ENCODE measurements at regions not wholly inside any gene's neighbourhood (a gene's known extent, or its start where the extent isn't known, plus 50 kb on each side); places are given as distances from the start of the nearest gene placed in this dataset.

DNA sequence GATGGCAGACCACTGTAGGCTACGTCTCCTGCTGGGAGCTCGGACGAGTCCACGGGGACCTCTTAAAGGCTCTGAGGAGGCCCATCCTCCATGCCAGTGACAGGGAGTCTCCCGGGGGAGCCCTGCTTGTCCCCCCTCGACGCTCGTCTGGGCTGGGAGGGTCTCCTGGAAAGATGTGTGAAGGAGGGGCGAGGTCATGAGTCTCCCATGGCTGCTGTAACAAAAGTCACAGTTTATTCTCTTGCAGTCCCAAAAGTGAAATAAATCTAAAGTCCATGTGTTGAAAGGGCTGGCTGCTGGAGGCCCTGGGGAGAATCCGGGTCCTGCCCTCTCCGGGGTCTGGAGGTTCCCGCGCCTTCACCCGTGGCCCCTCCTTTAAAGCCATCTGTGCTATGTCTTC, 67.1 kb upstream of the GATA5 start:
- no peak for ATAC-seq
- Mint-ChIP-seq H3K9me3 (peaks cover 0 to 5% of the 10 kb centered on the region in 2 donors), H3K27ac (no peak overlapping the region), H3K36me3 (no peaks in the 10 kb centered on the region)
- no peak for DNase-seq (ENCODE audit: low spot score in 2 of 2)

DNA sequence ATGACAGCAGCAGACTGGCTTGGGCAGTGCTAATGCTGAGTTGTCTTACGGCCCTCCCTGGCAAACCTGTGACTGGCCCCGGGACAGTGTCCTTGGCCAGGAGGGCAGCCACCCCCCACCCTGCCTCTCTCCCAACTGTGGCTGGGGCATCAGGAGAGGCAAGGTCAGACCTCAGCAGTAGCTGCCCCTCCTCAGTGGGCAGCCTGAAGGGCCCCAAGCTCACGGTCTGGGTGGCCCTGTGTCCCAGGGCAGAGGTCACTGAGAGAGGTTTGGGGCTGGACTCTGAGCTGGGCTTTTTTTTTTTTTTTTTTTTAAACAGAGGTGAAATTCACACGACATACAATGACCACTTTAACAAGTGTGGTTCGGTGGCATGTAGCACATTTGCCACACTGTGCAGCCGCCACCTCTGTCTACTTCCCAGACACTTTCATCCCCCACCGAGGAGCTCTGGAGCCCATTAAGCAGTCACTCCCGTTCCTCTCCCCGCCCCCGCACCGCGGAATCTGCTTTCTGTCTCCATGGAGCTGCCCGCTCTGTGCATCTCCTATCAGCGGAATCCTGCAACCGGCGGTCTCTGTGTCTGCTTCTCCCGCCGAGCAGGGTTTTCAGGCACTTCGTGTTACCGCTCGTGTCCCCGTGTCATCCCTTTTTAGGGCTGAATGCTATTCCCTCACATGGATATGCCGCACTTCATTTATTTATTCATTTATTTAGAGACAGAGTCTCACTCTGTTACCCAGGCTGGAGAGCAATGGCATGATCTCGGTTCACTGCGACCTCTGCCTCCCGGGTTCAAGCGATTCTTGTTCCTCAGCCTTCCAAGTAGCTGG, 67.9 kb upstream of the GATA5 start:
- DNase-seq (ENCODE audit: low spot score in 2 of 2) (no peak), ATAC-seq (no peak)
- H3K9me3 Mint-ChIP-seq = peaks cover 0 to 5% of the 10 kb centered on the region in 2 donors
- no peaks in the 10 kb centered on the region for H3K36me3 Mint-ChIP-seq
- H3K27ac Mint-ChIP-seq = no peak overlapping the region

DNA sequence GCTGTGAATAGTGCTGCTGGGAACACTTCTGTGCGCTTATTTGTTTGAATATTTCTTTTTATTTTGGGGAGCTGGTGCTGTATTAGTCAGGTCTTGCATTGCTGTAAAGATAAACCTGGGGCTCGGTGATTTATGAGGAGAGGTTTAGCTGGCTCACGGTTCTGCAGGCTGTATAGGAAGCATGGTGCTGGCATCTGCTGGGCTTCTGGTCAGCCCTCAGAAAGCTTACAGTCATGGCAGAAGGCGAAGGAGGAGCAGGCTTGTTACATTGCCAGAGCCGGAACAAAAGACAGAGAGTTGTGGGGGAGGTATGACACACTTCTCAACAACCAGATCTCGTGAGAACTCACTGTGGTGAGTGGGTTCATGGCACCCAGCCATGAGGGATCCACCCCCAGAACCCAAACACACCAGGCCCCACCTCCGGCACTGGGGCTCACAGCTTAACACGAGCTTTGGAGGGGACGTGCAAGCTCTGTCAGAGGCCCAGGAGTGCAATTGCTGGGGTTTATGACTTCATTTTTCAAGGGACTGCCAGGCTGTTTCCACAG, 68.8 kb upstream of the GATA5 start:
- Mint-ChIP-seq H3K27ac (no peak overlapping the region), H3K36me3 (no peaks in the 10 kb centered on the region), H3K9me3 (peaks cover 0 to 5% of the 10 kb centered on the region in 2 donors)
- DNase-seq (ENCODE audit: low spot score in 2 of 2) = no peak
- ATAC-seq = no peak

- DNase-seq (ENCODE audit: low spot score in 2 of 2) (no peak), ATAC-seq (no peak)
- no peaks in the 10 kb centered on the region for H3K36me3 Mint-ChIP-seq
- H3K9me3 Mint-ChIP-seq = peaks cover 0 to 5% of the 10 kb centered on the region in 2 donors
- no peak overlapping the region for H3K27ac Mint-ChIP-seq
Observed at GRCh38 chr20:62545271-62545670, 69.5 kb upstream of the GATA5 start.

- DNase-seq (ENCODE audit: low spot score in 2 of 2) = no peak
- no peaks in the 10 kb centered on the region for H3K36me3 Mint-ChIP-seq
- no peak for ATAC-seq
Observed at GRCh38 chr20:62545901-62546525, 70.2 kb upstream of the GATA5 start.

DNA sequence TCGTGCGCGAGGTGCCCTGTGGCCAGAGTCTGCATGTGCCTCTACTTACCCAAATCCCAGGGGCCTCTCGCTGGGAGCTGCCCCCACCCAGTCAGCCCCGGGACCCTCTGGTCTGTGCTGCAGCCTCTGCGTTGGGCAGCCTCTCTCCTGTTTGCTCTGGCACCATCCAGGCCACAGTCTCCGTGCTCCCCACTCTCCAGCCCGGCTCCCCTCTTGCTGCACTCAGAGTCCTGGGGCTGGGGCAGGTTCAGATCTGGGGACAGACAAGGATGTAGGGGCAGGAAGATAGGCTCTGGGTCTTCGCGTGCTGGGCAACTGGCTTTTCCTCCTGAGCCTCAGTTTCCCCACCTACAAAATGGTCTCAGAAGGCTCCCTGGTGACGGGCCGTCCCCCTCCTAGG, 70.8 kb upstream of the GATA5 start:
- DNase-seq (ENCODE audit: low spot score in 2 of 2) (no peak), ATAC-seq (no peak)
- no peak overlapping the region for H3K27ac Mint-ChIP-seq
- H3K9me3 Mint-ChIP-seq = peaks cover 0 to 5% of the 10 kb centered on the region in 2 donors
- H3K36me3 Mint-ChIP-seq = no peaks in the 10 kb centered on the region

More at GRCh38 chr20:62545901-62546525, 70.2 kb upstream of the GATA5 start:
- Mint-ChIP-seq H3K9me3 (peaks cover 0 to 5% of the 10 kb centered on the region in 2 donors), H3K27ac (no peak overlapping the region)

DNA sequence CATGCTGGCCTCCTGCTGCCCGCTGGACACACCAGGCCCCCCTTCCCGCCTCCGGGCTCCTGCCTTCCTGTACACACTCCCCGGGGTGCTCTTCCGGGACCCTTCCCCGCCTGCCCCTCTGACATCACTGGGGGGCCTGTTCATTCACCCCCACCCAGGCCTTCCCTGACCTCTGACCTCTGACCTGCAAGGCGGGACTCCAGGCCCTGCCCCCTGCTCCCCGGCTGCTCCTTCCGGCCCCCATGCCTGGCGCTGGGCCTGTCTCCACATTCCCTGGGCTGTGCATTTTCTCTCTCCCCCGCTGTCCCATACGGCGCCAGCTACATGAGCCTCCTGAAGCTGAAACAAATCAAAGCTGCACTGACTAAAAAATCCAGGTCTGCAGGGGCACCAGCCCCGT, 71.6 kb upstream of the GATA5 start:
- no peak overlapping the region for H3K27ac Mint-ChIP-seq
- ATAC-seq (no peak), DNase-seq (ENCODE audit: low spot score in 2 of 2) (no peak)
- peaks cover 0 to 5% of the 10 kb centered on the region in 2 donors for H3K9me3 Mint-ChIP-seq
- H3K36me3 Mint-ChIP-seq = no peaks in the 10 kb centered on the region

GRCh38 chr20:62548471-62548870, 72.7 kb upstream of the GATA5 start:
- H3K36me3 Mint-ChIP-seq = no peaks in the 10 kb centered on the region
- peaks cover 0 to 5% of the 10 kb centered on the region in 2 donors for H3K9me3 Mint-ChIP-seq
- no peak for ATAC-seq
- DNase-seq (ENCODE audit: low spot score in 2 of 2) = no peak
- no peak overlapping the region for H3K27ac Mint-ChIP-seq

DNA sequence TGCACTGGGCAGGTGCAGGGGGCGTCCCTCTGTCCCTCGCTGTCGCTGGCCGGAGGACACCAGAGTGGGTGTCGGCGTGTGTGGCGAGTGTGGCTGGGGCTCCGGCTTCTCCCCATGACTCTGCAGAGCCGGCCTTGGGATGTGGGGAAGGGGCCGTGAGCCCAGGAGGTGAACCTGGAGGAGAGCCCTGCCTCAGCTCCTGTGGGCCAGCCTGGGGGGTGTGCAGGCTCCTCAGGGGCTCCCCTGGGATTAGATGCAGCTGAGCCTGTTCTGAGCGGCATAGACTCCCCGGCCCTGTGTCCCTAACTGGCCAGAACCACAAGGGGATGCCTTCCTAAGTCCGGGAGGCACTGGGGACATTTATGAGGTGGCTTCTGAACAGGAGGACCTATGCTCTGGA, 73.2 kb upstream of the GATA5 start:
- peaks cover 0 to 5% of the 10 kb centered on the region in 2 donors for H3K9me3 Mint-ChIP-seq
- H3K36me3 Mint-ChIP-seq = no peaks in the 10 kb centered on the region
- DNase-seq (ENCODE audit: low spot score in 2 of 2) (no peak), ATAC-seq (no peak)
- H3K27ac Mint-ChIP-seq = no peak overlapping the region

- no peaks in the 10 kb centered on the region for H3K36me3 Mint-ChIP-seq
Observed at GRCh38 chr20:62549499-62550086, 73.8 kb upstream of the GATA5 start.

GRCh38 chr20:62550087-62550632, 74.4 kb upstream of the GATA5 start:
- no peak overlapping the region for H3K27ac Mint-ChIP-seq
- no peak for DNase-seq (ENCODE audit: low spot score in 2 of 2)
- peak in 1 of 2 donors; percentile 9 for ATAC-seq

More at GRCh38 chr20:62549499-62550086, 73.8 kb upstream of the GATA5 start:
- DNase-seq (ENCODE audit: low spot score in 2 of 2) (no peak), ATAC-seq (no peak)
- Mint-ChIP-seq H3K9me3 (peaks cover 0 to under 1% of the 10 kb centered on the region in 2 donors), H3K27ac (no peak overlapping the region)

GRCh38 chr20:62551407-62552323, 75.9 kb upstream of the GATA5 start:
- H3K36me3 Mint-ChIP-seq = no peaks in the 10 kb centered on the region
- H3K9me3 Mint-ChIP-seq = no peaks in the 10 kb centered on the region
- no peak for ATAC-seq
- no peak overlapping the region for H3K27ac Mint-ChIP-seq
- no peak for DNase-seq (ENCODE audit: low spot score in 2 of 2)

More at GRCh38 chr20:62550087-62550632, 74.4 kb upstream of the GATA5 start:
- Mint-ChIP-seq H3K9me3 (no peaks in the 10 kb centered on the region), H3K36me3 (no peaks in the 10 kb centered on the region)

- no peak overlapping the region for H3K27ac Mint-ChIP-seq
- H3K36me3 Mint-ChIP-seq = no peaks in the 10 kb centered on the region
- H3K9me3 Mint-ChIP-seq = no peaks in the 10 kb centered on the region
- ATAC-seq (no peak), DNase-seq (ENCODE audit: low spot score in 2 of 2) (no peak)
Observed at GRCh38 chr20:62552613-62553012, 76.8 kb upstream of the GATA5 start.

- no peaks in the 10 kb centered on the region for H3K9me3 Mint-ChIP-seq
- ATAC-seq (no peak), DNase-seq (ENCODE audit: low spot score in 2 of 2) (no peak)
- H3K27ac Mint-ChIP-seq = no peak overlapping the region
- H3K36me3 Mint-ChIP-seq = no peaks in the 10 kb centered on the region
Observed at GRCh38 chr20:62553136-62553837, 77.5 kb upstream of the GATA5 start.

GRCh38 chr20:62553838-62554161, 78.0 kb upstream of the GATA5 start:
- no peaks in the 10 kb centered on the region for H3K36me3 Mint-ChIP-seq
- ATAC-seq (no peak), DNase-seq (ENCODE audit: low spot score in 2 of 2) (no peak)
- no peak overlapping the region for H3K27ac Mint-ChIP-seq
- no peaks in the 10 kb centered on the region for H3K9me3 Mint-ChIP-seq

Measured in activated naive CD4-positive, alpha-beta T cell treated with anti-CD3 and anti-CD28 coated beads, Interleukin-2, amount 50 U/mL, for 72 hours (primary cell).